C4-2B (cell line): ENCODE measurements at regions not wholly inside any gene's neighbourhood (a gene's known extent, or its start where the extent isn't known, plus 50 kb on each side); places are given as distances from the start of the nearest gene placed in this dataset.

Experiments used
- ZFX ChIP-seq: fragments of 450-650 bp; IDR thresholded peaks from 2 replicates; pipeline ENCODE4 v1.6.1; 2017
- TF ChIP-seq, protein P1 (sequence below): fragments of 450-650 bp; conservative IDR thresholded peaks from 2 replicates; pipeline ENCODE4 v1.5.1; 2017; ENCODE audit warnings: mild to moderate bottlenecking

DNA sequence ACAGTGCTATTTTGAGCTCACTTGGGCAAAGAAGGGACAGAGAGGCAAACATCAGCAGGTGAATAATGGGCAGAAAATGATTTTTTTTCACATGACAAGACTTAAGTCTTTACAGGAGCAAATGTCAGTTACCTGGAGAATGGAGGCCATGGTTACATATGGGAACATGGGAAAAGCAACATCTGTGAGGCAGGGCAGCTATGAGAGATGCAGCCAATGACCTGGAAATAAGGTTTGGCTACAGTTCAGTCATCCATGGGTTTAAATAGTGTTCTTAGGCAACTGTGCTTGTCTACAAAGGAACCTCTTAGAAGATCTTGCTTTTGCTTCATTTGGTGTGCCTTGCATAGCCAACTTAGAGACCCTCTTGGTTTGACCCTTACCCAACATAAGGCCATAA is 490.2 kb upstream of the LCORL start:
- TF ChIP-seq, protein P1, sequence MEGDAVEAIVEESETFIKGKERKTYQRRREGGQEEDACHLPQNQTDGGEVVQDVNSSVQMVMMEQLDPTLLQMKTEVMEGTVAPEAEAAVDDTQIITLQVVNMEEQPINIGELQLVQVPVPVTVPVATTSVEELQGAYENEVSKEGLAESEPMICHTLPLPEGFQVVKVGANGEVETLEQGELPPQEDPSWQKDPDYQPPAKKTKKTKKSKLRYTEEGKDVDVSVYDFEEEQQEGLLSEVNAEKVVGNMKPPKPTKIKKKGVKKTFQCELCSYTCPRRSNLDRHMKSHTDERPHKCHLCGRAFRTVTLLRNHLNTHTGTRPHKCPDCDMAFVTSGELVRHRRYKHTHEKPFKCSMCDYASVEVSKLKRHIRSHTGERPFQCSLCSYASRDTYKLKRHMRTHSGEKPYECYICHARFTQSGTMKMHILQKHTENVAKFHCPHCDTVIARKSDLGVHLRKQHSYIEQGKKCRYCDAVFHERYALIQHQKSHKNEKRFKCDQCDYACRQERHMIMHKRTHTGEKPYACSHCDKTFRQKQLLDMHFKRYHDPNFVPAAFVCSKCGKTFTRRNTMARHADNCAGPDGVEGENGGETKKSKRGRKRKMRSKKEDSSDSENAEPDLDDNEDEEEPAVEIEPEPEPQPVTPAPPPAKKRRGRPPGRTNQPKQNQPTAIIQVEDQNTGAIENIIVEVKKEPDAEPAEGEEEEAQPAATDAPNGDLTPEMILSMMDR, result no peak
- TF ChIP-seq ZFX, result no peak
